GM21529 (cell line): ENCODE measurements at regions not wholly inside any gene's neighbourhood (a gene's known extent, or its start where the extent isn't known, plus 50 kb on each side); places are given as distances from the start of the nearest gene placed in this dataset.

ENCODE experiments used
- ATAC-seq: cut with Tn5 transposase; IDR thresholded peaks from one replicate; pipeline ENCODE4 v1.9.1; 2021; ENCODE audit not compliant: unreplicated experiment

GRCh38 chr15:93150910-93151881, 62.2 kb upstream of the RGMA start:
- no peak for ATAC-seq

- no peak for ATAC-seq
These were observed 57.6 kb upstream of the RGMA start for GRCh38 chr15:93146601-93147000.

GRCh38 chr15:93146196-93146595, 57.2 kb upstream of the RGMA start:
- no peak for ATAC-seq

- ATAC-seq: no peak
These were observed 55.6 kb upstream of the RGMA start for GRCh38 chr15:93144463-93145236.

GRCh38 chr15:93143186-93143585, 54.2 kb upstream of the RGMA start:
- ATAC-seq: no peak

GRCh38 chr15:93141371-93141794, 52.4 kb upstream of the RGMA start:
- ATAC-seq: peak; percentile 67

DNA sequence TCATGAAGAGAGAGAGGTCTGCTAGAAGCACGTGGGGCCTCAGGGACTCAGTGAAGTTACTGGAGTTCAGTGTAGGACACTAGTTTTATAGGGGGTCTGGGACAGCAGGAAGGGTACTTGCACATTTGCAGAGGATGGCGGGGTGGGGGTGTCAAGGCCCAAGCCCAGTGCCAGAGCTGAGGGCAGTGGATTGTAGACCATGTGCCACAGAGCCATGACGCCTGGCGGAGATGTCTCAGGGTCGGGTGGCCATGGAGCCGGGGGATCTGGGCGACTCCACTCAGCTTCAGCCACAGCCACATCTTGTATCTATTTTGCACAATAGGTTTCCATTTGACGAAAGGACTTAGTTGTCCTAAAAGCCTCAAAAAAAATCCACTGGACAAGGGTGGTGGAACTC, 50.4 kb upstream of the RGMA start:
- ATAC-seq: no peak

- no peak for ATAC-seq
These were observed 49.8 kb upstream of the RGMA start for GRCh38 chr15:93138681-93139250.
